GM12873 (cell line): ENCODE measurements at regions not wholly inside any gene's neighbourhood (a gene's known extent, or its start where the extent isn't known, plus 50 kb on each side); places are given as distances from the start of the nearest gene placed in this dataset.

Experiments
- CTCF ChIP-seq: IDR thresholded peaks from 2 replicates; pipeline ENCODE4 v1.5.1; 2012; ENCODE audit warnings: low read depth, mild to moderate bottlenecking, moderate library complexity, low read length, control low read depth; ENCODE audit not compliant: insufficient read depth; ENCODE audit errors: missing control alignments

GRCh38 chr3:70530626-70531025, 218.2 kb upstream of the MDFIC2 start:
- TF ChIP-seq CTCF: no peak

GRCh38 chr3:70527026-70527425, 214.6 kb upstream of the MDFIC2 start:
- no peak for TF ChIP-seq CTCF

- TF ChIP-seq CTCF: no peak
Measured at GRCh38 chr3:70519913-70520659, 207.6 kb upstream of the MDFIC2 start.

GRCh38 chr3:70519026-70519425, 206.6 kb upstream of the MDFIC2 start:
- TF ChIP-seq CTCF: no peak

GRCh38 chr3:70518356-70518755, 205.9 kb upstream of the MDFIC2 start:
- TF ChIP-seq CTCF: no peak

GRCh38 chr3:70517124-70517890, 204.9 kb upstream of the MDFIC2 start:
- TF ChIP-seq CTCF: no peak

GRCh38 chr3:70516076-70516475, 203.6 kb upstream of the MDFIC2 start:
- TF ChIP-seq CTCF: no peak
